ENCODE measurements at regions not wholly inside any gene's neighbourhood (a gene's known extent, or its start where the extent isn't known, plus 50 kb on each side); places are given as distances from the start of the nearest gene placed in this dataset.

DNA sequence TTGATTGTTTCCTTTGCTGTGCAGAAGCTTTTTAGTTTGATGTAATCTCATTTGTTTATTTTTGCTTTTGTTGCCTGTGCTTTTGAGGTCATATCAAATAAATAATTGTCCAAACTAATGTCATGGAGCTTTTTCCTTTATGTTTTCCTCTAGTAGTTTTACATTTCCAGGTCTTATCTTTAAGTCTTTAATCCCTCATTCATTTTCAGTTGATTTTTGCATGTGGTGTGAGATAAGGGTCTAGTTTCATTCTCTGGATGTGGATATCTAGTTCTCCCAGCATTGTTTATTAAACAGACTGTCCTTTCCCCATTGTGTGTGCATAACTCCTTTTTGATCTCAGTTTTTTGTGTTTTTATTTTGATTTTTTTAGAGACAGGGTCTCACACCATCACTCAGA is 179.1 kb upstream of the STK26 start:
- TF ChIP-seq EP300 (IDR thresholded peaks at IDR 0.05) (no peak), POLR2A (IDR thresholded peaks at IDR 0.05) (no peak)
- TF ChIP-seq, protein P1, sequence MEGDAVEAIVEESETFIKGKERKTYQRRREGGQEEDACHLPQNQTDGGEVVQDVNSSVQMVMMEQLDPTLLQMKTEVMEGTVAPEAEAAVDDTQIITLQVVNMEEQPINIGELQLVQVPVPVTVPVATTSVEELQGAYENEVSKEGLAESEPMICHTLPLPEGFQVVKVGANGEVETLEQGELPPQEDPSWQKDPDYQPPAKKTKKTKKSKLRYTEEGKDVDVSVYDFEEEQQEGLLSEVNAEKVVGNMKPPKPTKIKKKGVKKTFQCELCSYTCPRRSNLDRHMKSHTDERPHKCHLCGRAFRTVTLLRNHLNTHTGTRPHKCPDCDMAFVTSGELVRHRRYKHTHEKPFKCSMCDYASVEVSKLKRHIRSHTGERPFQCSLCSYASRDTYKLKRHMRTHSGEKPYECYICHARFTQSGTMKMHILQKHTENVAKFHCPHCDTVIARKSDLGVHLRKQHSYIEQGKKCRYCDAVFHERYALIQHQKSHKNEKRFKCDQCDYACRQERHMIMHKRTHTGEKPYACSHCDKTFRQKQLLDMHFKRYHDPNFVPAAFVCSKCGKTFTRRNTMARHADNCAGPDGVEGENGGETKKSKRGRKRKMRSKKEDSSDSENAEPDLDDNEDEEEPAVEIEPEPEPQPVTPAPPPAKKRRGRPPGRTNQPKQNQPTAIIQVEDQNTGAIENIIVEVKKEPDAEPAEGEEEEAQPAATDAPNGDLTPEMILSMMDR (IDR thresholded peaks at IDR 0.05) = no peak
